Suprapubic skin (tissue), 4 donors: ENCODE measurements at regions not wholly inside any gene's neighbourhood (a gene's known extent, or its start where the extent isn't known, plus 50 kb on each side); places are given as distances from the start of the nearest gene placed in this dataset.

Experiments used
- CTCF ChIP-seq, 2 donors: fragments of 200-600 bp in 1 of 2; fragments of 450-650 bp in 1 of 2; sonication (generic) in 1 of 2; IDR thresholded peaks; one replicate each; pipeline ENCODE4 v1.5.1; 2016 to 2019; ENCODE audit warnings: antibody characterized with exemption in 2 of 2, mild to moderate bottlenecking in 1 of 2, moderate library complexity in 1 of 2
- EP300 ChIP-seq: sonication (generic); formaldehyde crosslinking; IDR thresholded peaks from one replicate; pipeline ENCODE4 v1.6.1; 2017; ENCODE audit warnings: antibody characterized with exemption
- POLR2A ChIP-seq, 2 donors: fragments of 450-650 bp; IDR thresholded peaks; one replicate each; pipeline ENCODE4 v1.6.1; 2017; ENCODE audit warnings: antibody characterized with exemption in 2 of 2, mild to moderate bottlenecking in 2 of 2, moderate library complexity in 2 of 2
- POLR2AphosphoS5 ChIP-seq, 3 donors: sonication (generic); formaldehyde crosslinking; IDR thresholded peaks; one replicate each; pipeline ENCODE4 v1.6.1; 2017; ENCODE audit warnings: antibody characterized with exemption in 3 of 3

GRCh38 chr6:56787209-56787608 is 144.5 kb upstream of the DST start:
- TF ChIP-seq CTCF (IDR thresholded peaks at IDR 0.05): no peak
- TF ChIP-seq POLR2AphosphoS5 (IDR thresholded peaks at IDR 0.05): no peak
- TF ChIP-seq EP300: no peak
- TF ChIP-seq POLR2A (IDR thresholded peaks at IDR 0.05): no peak
